H9 (cell line): ENCODE measurements at regions not wholly inside any gene's neighbourhood (a gene's known extent, or its start where the extent isn't known, plus 50 kb on each side); places are given as distances from the start of the nearest gene placed in this dataset.
A peak's percentile ranks its signal among the peaks of the same experiment; 100 is the strongest.

Experiments
- DNase-seq: peaks from one replicate; pipeline ENCODE4 v3.0.0-alpha.2; 2017
- H2AFZ ChIP-seq: one replicate; pipeline ENCODE4 v1.6.1; 2013; ENCODE audit warnings: mild to moderate bottlenecking, low read length, control low read depth, moderate library complexity
- H2AK5ac ChIP-seq: 2 replicates; pipeline ENCODE4 v1.6.1; 2013; ENCODE audit warnings: low read length, control low read depth, mixed read lengths; ENCODE audit not compliant: insufficient read length
- H2BK120ac ChIP-seq: one replicate; pipeline ENCODE4 v1.6.1; 2013; ENCODE audit warnings: low read depth, mild to moderate bottlenecking, low read length, control low read depth, inconsistent platforms; ENCODE audit not compliant: poor library complexity, severe bottlenecking
- H2BK12ac ChIP-seq: 2 replicates; pipeline ENCODE4 v1.6.1; 2013; ENCODE audit warnings: low read length, control low read depth, mixed read lengths, low read depth; ENCODE audit not compliant: insufficient read length
- H2BK15ac ChIP-seq: 2 replicates; pipeline ENCODE4 v1.6.1; 2013; ENCODE audit warnings: low read depth, low read length, control low read depth
- H2BK20ac ChIP-seq: one replicate; pipeline ENCODE4 v1.6.1; 2013; ENCODE audit warnings: low read depth, mild to moderate bottlenecking, low read length, control low read depth, inconsistent platforms; ENCODE audit not compliant: poor library complexity, severe bottlenecking
- H2BK5ac ChIP-seq: 2 replicates; pipeline ENCODE4 v1.6.1; 2013; ENCODE audit warnings: low read length, control low read depth, mixed read lengths; ENCODE audit not compliant: insufficient read length
- H3K14ac ChIP-seq: 2 replicates; pipeline ENCODE4 v1.6.1; 2013; ENCODE audit warnings: low read length, control low read depth; ENCODE audit not compliant: insufficient read depth
- H3K18ac ChIP-seq: 2 replicates; pipeline ENCODE4 v1.6.1; 2013; ENCODE audit warnings: low read depth, mild to moderate bottlenecking, mixed read lengths, low read length, control low read depth; ENCODE audit not compliant: insufficient read length
- H3K23ac ChIP-seq: 2 replicates; pipeline ENCODE4 v1.6.1; 2013; ENCODE audit warnings: low read length, control low read depth, mixed read lengths, low read depth; ENCODE audit not compliant: insufficient read length
- H3K23me2 ChIP-seq: 2 replicates; pipeline ENCODE4 v1.6.1; 2013; ENCODE audit warnings: low read depth, mild to moderate bottlenecking, mixed read lengths, low read length, control low read depth; ENCODE audit not compliant: insufficient read length, poor library complexity, severe bottlenecking
- H3K27ac ChIP-seq: 2 replicates; pipeline ENCODE4 v1.5.1; 2013; ENCODE audit warnings: low read length, control low read depth, mixed read lengths, low read depth; ENCODE audit not compliant: insufficient read length
- H3K27me3 ChIP-seq: 2 replicates; pipeline ENCODE4 v1.6.1; 2013; ENCODE audit warnings: low read length, control low read depth, inconsistent platforms; ENCODE audit not compliant: insufficient read depth
- H3K4ac ChIP-seq: 2 replicates; pipeline ENCODE4 v1.6.1; 2013; ENCODE audit warnings: low read depth, mild to moderate bottlenecking, control low read depth, inconsistent platforms, low read length, moderate library complexity
- H3K4me1 ChIP-seq: 2 replicates; pipeline ENCODE4 v1.6.1; 2013; ENCODE audit warnings: low read length, control low read depth, inconsistent platforms; ENCODE audit not compliant: insufficient read depth
- H3K4me2 ChIP-seq: 2 replicates; pipeline ENCODE4 v1.6.1; 2013; ENCODE audit warnings: low read length, control low read depth, mixed read lengths; ENCODE audit not compliant: insufficient read length, insufficient read depth
- H3K56ac ChIP-seq: 2 replicates; pipeline ENCODE4 v1.6.1; 2013; ENCODE audit warnings: low read depth, mild to moderate bottlenecking, mixed read lengths, low read length, control low read depth; ENCODE audit not compliant: insufficient read length
- H3K79me1 ChIP-seq: 2 replicates; pipeline ENCODE4 v1.6.1; 2013; ENCODE audit warnings: low read depth, mild to moderate bottlenecking, moderate library complexity, low read length, control low read depth, inconsistent platforms; ENCODE audit not compliant: insufficient read depth, poor library complexity, severe bottlenecking
- H3K79me2 ChIP-seq: 2 replicates; pipeline ENCODE4 v1.6.1; 2013; ENCODE audit warnings: low read length, control low read depth, inconsistent platforms; ENCODE audit not compliant: insufficient read depth
- H3K9ac ChIP-seq: 2 replicates; pipeline ENCODE4 v1.6.1; 2013; ENCODE audit warnings: low read length, control low read depth, mixed read lengths; ENCODE audit not compliant: insufficient read length; ENCODE audit errors: extremely low read depth
- H3K9me3 ChIP-seq: one replicate; pipeline ENCODE4 v1.6.1; 2013; ENCODE audit warnings: low read depth, low read length, inconsistent platforms; ENCODE audit not compliant: control insufficient read depth
- H3T11ph ChIP-seq: one replicate; pipeline ENCODE4 v1.6.1; 2013; ENCODE audit warnings: mild to moderate bottlenecking, low read length, control low read depth, inconsistent platforms
- H4K20me1 ChIP-seq: one replicate; pipeline ENCODE4 v1.6.1; 2013; ENCODE audit not compliant: control insufficient read depth, insufficient read length, insufficient read depth
- H4K5ac ChIP-seq: 2 replicates; pipeline ENCODE4 v1.6.1; 2013; ENCODE audit warnings: low read depth, mild to moderate bottlenecking, mixed read lengths, low read length, control low read depth; ENCODE audit not compliant: insufficient read length
- H4K8ac ChIP-seq: replicated peaks from 2 replicates; pipeline ENCODE4 v1.6.1; 2013; ENCODE audit warnings: low read length, control low read depth, mixed read lengths, low read depth; ENCODE audit not compliant: insufficient read length
- H4K91ac ChIP-seq: 2 replicates; pipeline ENCODE4 v1.6.1; 2013; ENCODE audit warnings: low read depth, mild to moderate bottlenecking, moderate library complexity, mixed read lengths, low read length, control low read depth; ENCODE audit not compliant: insufficient read length
- H3K27ac Mint-ChIP-seq, 3 experiments: 2 replicates in 2 of 3; 3 replicates in 1 of 3; pipeline ENCODE4 v1.8.0; 2020 to 2021; ENCODE audit warnings: mixed read lengths in 3 of 3, mild to moderate bottlenecking in 1 of 3, moderate library complexity in 1 of 3
- H3K27me3 Mint-ChIP-seq: 2 replicates; pipeline ENCODE4 v1.8.0; 2021; ENCODE audit warnings: low read depth, mild to moderate bottlenecking, moderate library complexity, mixed read lengths
- H3K36me3 Mint-ChIP-seq, 3 experiments: 2 replicates in 2 of 3; 3 replicates in 1 of 3; pipeline ENCODE4 v1.8.0; 2020 to 2021; ENCODE audit warnings: low read depth in 3 of 3, mixed read lengths in 3 of 3; ENCODE audit not compliant: insufficient read depth in 1 of 3
- H3K4me1 Mint-ChIP-seq, 2 experiments: 2 replicates each; pipeline ENCODE4 v1.8.0; 2020; ENCODE audit warnings: mixed read lengths in 2 of 2
- H3K4me3 Mint-ChIP-seq, 2 experiments: 2 replicates in 1 of 2; 3 replicates in 1 of 2; pipeline ENCODE4 v1.8.0; 2020 to 2021; ENCODE audit warnings: mild to moderate bottlenecking in 2 of 2, mixed read lengths in 2 of 2, moderate library complexity in 1 of 2
- H3K9me3 Mint-ChIP-seq, 2 experiments: 2 replicates in 1 of 2; 3 replicates in 1 of 2; pipeline ENCODE4 v1.8.0; 2020; ENCODE audit warnings: mild to moderate bottlenecking in 2 of 2, mixed read lengths in 2 of 2, moderate library complexity in 1 of 2
- WGBS: extraction: QIAGEN DNeasy Blood & Tissue Kit; methylation state at CpG from one replicate; pipeline ENCODE4 v1.1.7; 2013; ENCODE audit warnings: missing lambda C conversion rate, low lambda C conversion rate, mixed read lengths; ENCODE audit not compliant: insufficient read length; ENCODE audit errors: extremely low coverage; 5-methylcytosine and 5-hydroxymethylcytosine counted together
- TF ChIP-seq, protein P1 (sequence below): fragments of 200-600 bp; sonication (generic); conservative IDR thresholded peaks from 3 replicates; pipeline ENCODE4 v1.8.0; 2021; ENCODE audit warnings: antibody characterized with exemption, mild to moderate bottlenecking

DNA sequence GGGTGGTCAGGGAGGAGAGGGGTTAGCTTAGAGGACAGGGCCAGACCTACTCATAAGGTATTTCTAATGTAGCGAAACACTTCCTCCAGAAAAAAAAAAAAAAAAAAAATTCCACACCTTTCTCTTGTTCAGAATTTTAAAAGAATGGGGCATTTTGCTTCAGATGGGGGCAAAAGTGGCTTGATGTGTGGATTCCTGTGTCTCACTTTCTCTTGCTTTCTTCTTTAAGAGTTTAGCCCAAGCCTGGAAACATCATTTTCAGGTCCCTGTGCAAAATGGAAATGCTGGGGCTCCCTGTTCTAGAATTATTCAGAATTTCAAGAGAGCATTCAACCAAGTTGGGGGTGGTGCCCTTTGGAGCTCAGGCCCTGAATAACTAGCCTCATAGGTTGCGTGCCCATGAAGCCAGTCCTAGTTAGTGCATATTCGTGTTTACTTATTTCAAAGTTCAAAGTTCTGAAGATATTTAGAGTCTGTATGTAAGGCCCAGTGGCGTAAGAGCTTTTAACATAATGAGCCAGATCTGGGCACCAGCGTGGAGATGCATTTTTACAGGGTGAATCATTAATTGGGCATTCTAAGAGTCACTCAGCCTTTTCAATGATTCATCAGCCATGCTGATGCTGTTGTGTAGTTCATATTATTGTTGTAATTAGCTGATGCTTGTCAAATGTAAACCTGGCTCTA lies 104.5 kb downstream of the RPLP1 start:
- H3K79me1 ChIP-seq: no peaks in the 10 kb centered on the region
- H3K27me3 ChIP-seq: no peaks in the 10 kb centered on the region
- H2AK5ac ChIP-seq: no peak overlapping the region
- H2AFZ ChIP-seq: no peak overlapping the region
- no peaks in the 10 kb centered on the region for H3K23me2 ChIP-seq
- H2BK120ac ChIP-seq: no peak overlapping the region
- Mint-ChIP-seq H3K27me3 (peaks cover 13% of the 10 kb centered on the region), H3K9me3 (peaks cover 0 to 2% of the 10 kb centered on the region in 2 experiments; a peak in 1 of 5 replicates), H3K36me3 (no peaks in the 10 kb centered on the region; a peak in 1 of 7 replicates), H3K4me3 (no peak overlapping the region), H3K27ac (peak overlapping the region in 1 of 3 experiments; percentile 67; a peak in 1 of 7 replicates), H3K4me1 (peaks cover 27 to 51% of the 10 kb centered on the region in 2 experiments)
- H3K23ac ChIP-seq: no peak overlapping the region
- H3K79me2 ChIP-seq: no peaks in the 10 kb centered on the region
- H2BK15ac ChIP-seq: no peak overlapping the region
- no peak overlapping the region for H4K91ac ChIP-seq
- no peak overlapping the region for H3K27ac ChIP-seq
- H4K5ac ChIP-seq: no peak overlapping the region
- H3K18ac ChIP-seq: no peak overlapping the region
- H4K20me1 ChIP-seq: no peaks in the 10 kb centered on the region
- H4K8ac ChIP-seq: no peak overlapping the region
- H3K4ac ChIP-seq: no peak overlapping the region
- peaks cover 3% of the 10 kb centered on the region; the same call in 1 of the 2 replicates for H3K4me1 ChIP-seq
- H2BK20ac ChIP-seq: no peak overlapping the region
- no peak for DNase-seq
- H3K56ac ChIP-seq: no peak overlapping the region
- no peak overlapping the region for H3K9ac ChIP-seq
- WGBS: no CpG with 5 or more reads among the region's 5 CpGs
- no peak overlapping the region for H3T11ph ChIP-seq
- no peak overlapping the region for H3K14ac ChIP-seq
- TF ChIP-seq, protein P1, sequence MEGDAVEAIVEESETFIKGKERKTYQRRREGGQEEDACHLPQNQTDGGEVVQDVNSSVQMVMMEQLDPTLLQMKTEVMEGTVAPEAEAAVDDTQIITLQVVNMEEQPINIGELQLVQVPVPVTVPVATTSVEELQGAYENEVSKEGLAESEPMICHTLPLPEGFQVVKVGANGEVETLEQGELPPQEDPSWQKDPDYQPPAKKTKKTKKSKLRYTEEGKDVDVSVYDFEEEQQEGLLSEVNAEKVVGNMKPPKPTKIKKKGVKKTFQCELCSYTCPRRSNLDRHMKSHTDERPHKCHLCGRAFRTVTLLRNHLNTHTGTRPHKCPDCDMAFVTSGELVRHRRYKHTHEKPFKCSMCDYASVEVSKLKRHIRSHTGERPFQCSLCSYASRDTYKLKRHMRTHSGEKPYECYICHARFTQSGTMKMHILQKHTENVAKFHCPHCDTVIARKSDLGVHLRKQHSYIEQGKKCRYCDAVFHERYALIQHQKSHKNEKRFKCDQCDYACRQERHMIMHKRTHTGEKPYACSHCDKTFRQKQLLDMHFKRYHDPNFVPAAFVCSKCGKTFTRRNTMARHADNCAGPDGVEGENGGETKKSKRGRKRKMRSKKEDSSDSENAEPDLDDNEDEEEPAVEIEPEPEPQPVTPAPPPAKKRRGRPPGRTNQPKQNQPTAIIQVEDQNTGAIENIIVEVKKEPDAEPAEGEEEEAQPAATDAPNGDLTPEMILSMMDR: no peak
- H2BK12ac ChIP-seq: no peak overlapping the region
- no peak overlapping the region for H3K4me2 ChIP-seq
- no peak overlapping the region for H2BK5ac ChIP-seq
- H3K9me3 ChIP-seq: no peaks in the 10 kb centered on the region
